ENCODE measurements at regions not wholly inside any gene's neighbourhood (a gene's known extent, or its start where the extent isn't known, plus 50 kb on each side); places are given as distances from the start of the nearest gene placed in this dataset.

- intact Hi-C loops (cut with micrococcal nuclease): no loop called here
Observed at GRCh38 chr5:114243281-114243971, 118.4 kb upstream of the KCNN2 start.

- intact Hi-C loops (cut with micrococcal nuclease): no loop called here
Observed at GRCh38 chr5:114243972-114244317, 117.9 kb upstream of the KCNN2 start.

- intact Hi-C loops (cut with micrococcal nuclease): no loop called here
Observed at GRCh38 chr5:114249823-114250222, 112.0 kb upstream of the KCNN2 start.

GRCh38 chr5:114250536-114250935, 111.3 kb upstream of the KCNN2 start:
- intact Hi-C loops (cut with micrococcal nuclease): no loop called here

GRCh38 chr5:114252226-114252625, 109.6 kb upstream of the KCNN2 start:
- intact Hi-C loops (cut with micrococcal nuclease): no loop called here

- intact Hi-C loops (cut with micrococcal nuclease): no loop called here
Observed at GRCh38 chr5:114255260-114255659, 106.6 kb upstream of the KCNN2 start.

- intact Hi-C loops (cut with micrococcal nuclease): no loop called here
Observed at GRCh38 chr5:114261989-114262388, 99.9 kb upstream of the KCNN2 start.

GRCh38 chr5:114265432-114266060, 96.3 kb upstream of the KCNN2 start:
- intact Hi-C loops (cut with micrococcal nuclease): no loop called here

GRCh38 chr5:114266374-114266773, 95.5 kb upstream of the KCNN2 start:
- intact Hi-C loops (cut with micrococcal nuclease): no loop called here

- intact Hi-C loops (cut with micrococcal nuclease): no loop called here
Observed at GRCh38 chr5:114296191-114296590, 65.7 kb upstream of the KCNN2 start.

GRCh38 chr5:114297915-114298314, 64.0 kb upstream of the KCNN2 start:
- intact Hi-C loops (cut with micrococcal nuclease): no loop called here

GRCh38 chr5:114305402-114306207, 56.3 kb upstream of the KCNN2 start:
- intact Hi-C loops (cut with micrococcal nuclease): no loop called here

- intact Hi-C loops (cut with micrococcal nuclease): no loop called here
Observed at GRCh38 chr5:114308017-114308416, 53.9 kb upstream of the KCNN2 start.

- intact Hi-C loops (cut with micrococcal nuclease): no loop called here
Observed at GRCh38 chr5:114308508-114308907, 53.4 kb upstream of the KCNN2 start.

- intact Hi-C loops (cut with micrococcal nuclease): no loop called here
Observed at GRCh38 chr5:114310666-114311065, 51.2 kb upstream of the KCNN2 start.

GRCh38 chr5:114311281-114311680, 50.6 kb upstream of the KCNN2 start:
- intact Hi-C loops (cut with micrococcal nuclease): no loop called here

- intact Hi-C loops (cut with micrococcal nuclease): no loop called here
Observed at GRCh38 chr5:114311968-114312367, 49.9 kb upstream of the KCNN2 start.
